Stimulated activated CD4-positive, alpha-beta T cell treated with anti-CD3 and anti-CD28 coated beads, Interleukin-12 subunit alpha, Interleukin-12 subunit beta, amount 100 ng/mL, for 4 hours (primary cell): ENCODE measurements at regions not wholly inside any gene's neighbourhood (a gene's known extent, or its start where the extent isn't known, plus 50 kb on each side); places are given as distances from the start of the nearest gene placed in this dataset.
"Not testable (repeated sequence)": the region's sequence is repeated elsewhere in the genome, so short reads cannot be mapped to it uniquely, and the experiment has no call there.

Experiments used
- DNase-seq: peaks from one replicate; pipeline ENCODE4 v3.0.0-alpha.2; 2020

DNA sequence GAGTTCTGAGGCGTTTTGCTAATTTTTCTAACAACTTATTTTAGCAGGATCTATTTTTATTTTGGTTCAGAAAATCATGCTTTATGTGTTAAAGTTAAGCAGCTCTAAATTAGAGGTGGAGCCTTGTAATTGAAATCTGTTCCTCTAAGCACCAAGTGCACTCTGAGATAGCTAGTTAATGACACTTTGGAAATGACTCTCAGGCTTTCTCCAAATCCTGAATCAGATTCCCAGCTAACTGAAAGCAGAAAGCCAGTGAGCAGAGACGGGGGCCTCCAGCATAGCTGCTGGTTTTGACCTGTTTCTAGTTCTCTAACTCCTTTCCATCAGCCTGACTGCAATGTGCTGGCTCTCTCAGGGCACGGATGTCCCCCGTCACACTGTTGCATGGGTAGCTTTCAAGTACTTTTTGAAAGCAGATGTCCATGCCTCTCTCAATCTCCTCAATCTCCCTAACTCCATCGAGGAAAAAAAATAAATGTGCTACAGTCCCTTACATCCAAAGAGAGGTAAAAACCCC lies 326.5 kb downstream of the SATB2 start:
- no peak for DNase-seq

DNA sequence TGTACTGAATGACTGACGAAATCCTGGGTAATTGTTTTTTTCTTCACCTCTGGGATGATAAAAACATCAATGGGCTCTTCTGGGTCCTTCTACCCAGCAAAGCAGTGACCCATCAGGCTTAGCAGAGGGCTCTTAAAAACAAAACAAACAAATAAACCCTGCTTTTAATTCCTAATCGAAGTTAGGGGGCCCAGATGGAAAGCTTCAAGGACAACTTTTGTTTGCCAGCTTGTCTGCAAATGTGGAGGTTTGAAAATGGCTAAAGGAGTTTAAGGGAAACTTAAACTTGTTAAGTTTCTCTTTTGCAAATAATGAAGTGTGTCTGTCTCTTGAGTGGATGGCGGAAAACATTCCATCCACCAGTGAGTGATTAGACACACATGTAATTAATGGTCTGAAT lies 327.2 kb downstream of the SATB2 start:
- no peak for DNase-seq

DNA sequence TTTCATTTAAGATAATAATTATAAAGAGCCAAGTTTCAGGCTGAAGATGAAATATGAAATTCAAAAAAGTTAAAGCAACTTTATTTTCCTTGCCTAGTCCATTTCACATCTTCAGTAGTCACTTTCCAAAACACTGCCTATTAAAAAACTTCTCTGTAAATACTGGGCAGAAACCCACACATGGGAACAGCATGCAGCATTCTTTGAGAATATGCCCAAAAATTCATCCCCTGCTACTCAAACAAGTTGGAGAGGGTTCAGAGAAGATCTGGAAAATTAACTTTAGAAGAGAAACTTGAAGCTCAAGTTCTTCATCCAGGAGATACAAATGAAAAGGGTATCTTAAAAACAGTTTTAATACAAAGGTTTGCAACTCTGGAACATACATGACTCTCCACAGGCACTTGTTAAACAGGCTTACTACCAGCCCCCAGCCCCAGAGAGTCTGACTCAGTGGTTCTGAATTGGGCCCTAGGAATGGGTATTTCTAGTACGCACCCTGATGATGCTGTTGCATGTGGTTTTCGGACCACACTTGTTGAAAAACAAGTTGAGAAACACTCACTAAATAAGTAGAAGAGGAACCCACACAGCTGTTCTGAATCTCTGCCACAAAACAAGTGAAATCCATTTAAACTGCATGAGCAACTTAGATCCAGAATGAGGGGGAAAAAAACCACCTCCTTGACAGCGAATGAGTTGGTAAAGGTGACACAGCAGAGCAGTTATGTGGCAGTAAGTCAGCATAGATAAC lies 329.1 kb downstream of the SATB2 start:
- DNase-seq = no peak

DNA sequence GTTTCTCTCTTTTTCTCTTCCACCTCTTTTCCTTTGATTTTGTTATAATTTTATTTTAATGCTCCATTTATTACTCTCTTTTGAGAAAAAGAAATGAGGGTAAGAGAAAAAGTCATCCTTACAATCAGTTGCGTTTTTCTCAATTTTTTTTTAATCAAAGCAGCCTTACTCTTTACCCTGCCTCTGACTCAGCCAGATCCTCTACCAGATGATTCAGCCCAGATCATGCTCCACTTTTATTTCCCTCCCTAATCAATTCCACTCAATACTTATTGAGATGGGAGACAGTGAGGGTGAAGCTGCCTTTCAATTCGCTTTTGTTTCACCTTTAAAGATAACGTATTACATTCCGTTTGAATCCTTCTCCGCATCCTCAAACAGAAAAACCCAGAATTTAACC lies 337.9 kb downstream of the SATB2 start:
- no peak for DNase-seq

DNA sequence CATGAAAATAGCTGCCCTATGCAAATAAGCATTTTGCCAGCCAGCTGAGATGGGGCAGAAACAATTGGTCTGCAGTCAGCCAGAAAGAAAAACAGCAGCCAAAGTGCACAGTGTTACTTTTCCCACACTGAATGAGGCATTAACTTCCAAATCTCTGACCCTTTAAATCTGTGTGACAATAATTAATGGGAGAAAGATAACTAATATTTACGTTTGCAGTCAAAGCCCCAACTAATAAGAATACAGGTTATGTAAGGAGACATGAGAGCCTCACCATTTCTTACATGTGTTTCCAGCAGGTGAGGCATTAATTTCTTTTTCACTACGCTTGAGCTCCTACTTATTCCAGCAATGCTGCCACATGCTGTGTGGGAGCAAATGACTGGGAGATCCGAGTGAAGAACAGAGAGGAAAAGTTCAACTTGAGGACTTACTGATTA lies 339.0 kb downstream of the SATB2 start:
- DNase-seq = no peak

DNA sequence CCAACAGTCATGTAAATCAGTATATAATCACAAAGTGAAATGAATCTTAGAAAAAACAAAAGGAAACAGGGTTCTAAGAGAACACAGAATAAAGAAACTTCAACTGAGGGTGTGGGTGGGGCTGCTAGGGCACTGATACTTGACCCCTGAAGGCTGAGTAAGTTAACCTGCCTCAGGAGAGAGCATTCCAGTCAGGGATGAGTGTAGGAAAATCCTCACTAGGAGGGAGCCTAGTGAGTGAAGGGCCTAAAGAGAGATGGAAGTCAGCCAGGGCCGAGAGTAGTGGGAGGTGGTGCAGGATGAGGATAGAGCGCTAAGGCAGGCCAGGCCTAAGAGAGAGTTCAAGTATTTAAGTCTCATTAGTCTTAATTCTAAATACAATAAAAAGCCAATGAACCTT lies 342.6 kb downstream of the SATB2 start:
- no peak for DNase-seq

DNA sequence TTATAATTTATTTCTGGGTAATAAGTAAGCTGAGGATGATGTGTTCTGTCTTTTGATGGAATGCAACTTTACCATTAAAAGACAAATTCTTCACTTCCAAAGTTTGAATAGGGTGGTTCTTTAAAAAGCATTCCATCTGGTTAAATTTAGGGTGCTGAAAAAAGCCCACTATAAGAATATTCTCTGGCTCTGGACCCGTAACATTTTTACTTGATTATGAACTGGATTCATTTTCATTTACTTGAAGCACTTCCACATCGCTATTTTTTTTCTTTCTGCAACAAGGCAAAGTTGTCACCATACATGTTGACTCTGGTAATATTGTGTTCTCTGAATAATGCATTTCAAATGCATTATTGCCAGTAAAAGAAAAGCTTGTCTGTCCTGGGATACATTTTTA lies 344.6 kb downstream of the SATB2 start:
- no peak for DNase-seq

DNA sequence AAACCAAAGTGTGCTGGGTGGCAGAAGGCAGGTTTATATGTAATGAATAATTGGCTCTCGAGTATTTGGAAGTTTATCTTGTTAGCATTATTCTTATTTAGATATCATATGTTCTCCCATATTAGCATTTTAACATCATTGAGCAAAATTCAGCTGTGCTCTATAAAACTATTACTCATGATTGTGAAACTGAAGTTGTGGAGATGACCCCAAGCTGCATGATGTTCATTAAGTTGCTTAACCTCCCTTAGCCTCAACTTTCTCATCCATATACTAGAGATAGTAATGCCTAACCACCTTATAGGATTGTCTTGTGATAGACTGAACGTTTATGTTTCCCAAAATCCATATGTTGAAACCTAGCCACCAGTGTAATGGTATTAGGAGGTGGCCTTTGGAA lies 346.3 kb downstream of the SATB2 start:
- no peak for DNase-seq

DNA sequence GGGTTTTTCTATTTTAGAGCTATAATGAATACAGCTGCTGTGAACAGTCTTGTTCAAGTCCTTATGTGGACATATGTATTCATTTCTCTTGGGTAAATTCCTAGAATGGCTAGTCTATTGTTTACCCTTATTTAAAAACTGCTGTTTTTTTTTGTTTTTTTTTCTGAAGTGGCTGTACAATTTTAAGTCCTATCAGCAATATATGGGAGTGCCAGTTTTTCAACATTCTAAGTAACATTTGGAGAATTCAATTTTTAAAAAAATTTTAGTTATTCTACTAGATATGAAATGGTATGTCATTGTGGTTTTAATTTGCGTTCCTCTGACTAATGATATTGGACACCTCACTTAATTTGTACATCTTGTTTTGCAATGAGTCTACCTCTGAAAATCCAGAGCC lies 349.7 kb downstream of the SATB2 start:
- DNase-seq = no peak

DNA sequence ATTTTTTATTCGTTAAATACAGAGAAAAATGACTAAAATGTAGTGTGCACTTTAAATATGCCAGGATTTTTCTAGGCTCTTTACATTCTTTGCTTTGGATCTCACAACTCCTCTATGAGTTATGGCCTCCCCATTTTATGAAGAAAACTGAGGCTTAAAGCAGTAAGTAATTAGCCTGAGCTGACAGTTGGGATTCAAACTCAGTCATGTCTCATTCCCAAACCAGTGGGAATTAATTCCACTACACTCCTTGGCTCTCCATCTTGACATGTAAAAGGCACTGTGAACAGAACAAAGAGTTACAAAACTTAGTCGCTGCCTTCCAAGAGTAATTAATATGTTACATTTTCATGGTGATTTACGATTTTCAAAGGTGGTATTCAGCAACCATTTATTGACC lies 351.9 kb downstream of the SATB2 start:
- no peak for DNase-seq

DNA sequence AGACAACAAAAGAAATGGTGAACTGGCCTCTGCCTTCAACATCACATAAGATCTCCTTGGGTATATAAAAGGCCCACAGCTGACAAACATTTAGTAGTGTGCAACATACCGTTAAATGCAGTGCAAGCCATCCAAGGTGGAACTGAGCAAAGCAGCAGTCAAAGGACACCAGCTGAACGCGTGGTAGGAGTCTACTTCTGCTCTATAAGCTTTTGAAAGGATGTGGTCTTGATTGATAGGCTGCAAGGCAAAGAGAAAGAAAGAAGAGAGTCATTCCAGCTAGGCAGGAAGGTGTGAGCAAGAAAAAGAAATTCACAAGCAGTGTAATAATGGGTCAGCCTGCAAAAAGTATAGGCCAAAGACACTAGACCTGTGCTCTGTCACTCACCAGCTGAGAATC lies 356.3 kb downstream of the SATB2 start:
- DNase-seq = no peak

DNA sequence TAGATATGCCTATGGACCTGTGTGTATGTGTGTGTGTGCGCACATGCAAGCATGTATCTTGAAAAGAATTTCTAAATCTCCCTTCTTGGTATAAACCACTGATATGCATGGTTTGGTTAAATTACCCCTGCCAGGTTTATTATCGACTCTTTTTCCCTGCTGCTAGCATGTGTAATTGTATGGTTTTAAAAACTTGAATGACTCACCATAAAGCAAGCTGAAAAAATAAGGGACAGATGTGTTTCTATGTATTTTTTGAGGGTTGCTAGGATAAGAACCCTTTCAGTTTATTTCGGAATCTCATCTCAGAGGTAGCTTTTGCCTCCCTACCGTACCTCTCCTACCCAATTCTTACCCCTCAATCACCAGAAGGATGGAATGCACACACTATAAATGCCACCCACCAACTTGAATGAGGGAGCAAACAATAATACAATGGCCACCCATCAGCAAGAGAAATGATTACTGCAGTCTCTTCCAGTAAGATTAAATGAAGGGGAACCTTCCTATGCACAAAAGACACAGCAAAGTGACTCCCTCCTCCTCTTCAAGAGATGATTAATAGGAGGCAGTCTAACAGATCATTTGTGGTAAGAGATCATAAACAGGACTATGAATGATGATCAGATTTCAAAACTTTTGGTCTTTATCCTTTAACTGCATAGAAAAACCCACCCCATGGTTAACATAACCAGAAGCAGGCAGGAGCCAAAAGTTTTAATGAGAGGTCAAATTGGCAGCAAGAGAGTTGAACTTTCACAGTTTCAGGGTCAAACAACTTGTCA lies 357.2 kb downstream of the SATB2 start:
- no peak for DNase-seq

DNA sequence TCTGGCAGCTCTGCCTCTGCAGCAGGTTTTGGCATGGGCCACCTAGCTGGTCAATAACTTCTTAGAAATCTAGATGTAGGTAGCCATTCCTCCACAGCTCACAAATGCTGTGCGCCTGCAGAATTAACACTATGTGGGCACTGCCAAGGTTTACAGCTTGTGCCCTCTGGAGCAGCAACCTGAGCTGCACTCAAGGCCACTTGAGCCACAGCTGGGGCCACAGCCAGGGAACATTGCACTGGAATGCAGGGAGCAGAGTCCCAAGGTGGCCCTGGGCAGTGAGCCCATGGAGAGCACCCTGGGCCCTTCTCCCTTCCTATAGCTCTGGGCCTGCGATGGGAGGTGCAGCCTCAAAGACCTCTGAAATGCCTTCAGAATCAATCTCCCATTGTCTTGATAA lies 365.3 kb downstream of the SATB2 start:
- no peak for DNase-seq

DNA sequence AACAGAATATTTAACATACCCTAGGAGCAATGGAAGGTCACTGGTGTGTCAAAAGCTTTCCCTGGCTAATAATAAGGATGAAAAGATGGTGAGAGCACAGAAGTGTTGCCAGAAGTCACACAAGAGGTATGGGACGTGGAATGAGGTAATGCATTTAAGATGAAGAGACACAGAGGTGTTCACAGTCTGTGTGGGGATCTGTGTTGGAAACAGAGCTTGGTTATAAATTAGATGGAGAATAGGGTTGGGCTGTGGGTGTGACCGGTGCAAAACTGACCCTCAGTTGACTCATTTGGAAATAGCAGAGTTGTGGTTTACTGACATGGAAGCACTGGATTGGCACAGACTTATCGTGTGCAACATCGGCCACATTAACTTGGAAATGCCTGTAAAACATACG lies 372.5 kb downstream of the SATB2 start:
- DNase-seq = no peak

DNA sequence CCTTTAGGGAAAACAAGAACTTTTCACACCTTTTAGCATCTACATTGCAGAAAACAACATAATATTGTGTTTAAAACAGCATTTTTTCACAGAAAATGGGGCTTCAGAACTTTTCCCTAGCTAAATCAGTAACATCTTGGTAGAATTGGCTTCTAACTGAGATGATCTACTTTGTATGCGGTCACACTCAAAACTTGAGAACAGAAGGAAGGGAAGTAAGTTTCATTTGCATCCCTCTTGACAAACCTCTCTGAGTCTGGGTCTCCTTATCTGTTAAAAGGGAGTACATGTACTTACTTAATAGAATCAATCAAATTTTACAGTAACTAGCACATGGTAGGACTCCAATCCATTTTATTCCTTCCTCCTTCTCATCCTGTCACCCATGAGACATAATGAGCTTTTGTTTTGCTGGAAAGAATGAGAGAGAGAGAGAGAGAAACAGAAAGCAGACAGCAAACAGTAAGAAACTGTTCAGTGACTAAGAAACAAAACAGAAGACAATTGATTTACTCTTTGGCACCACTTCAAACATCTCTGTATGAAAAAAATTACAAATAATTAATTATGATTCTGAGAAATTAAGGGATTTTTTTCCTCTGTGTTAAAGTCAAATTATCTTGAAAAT lies 387.3 kb downstream of the SATB2 start:
- DNase-seq = no peak

DNA sequence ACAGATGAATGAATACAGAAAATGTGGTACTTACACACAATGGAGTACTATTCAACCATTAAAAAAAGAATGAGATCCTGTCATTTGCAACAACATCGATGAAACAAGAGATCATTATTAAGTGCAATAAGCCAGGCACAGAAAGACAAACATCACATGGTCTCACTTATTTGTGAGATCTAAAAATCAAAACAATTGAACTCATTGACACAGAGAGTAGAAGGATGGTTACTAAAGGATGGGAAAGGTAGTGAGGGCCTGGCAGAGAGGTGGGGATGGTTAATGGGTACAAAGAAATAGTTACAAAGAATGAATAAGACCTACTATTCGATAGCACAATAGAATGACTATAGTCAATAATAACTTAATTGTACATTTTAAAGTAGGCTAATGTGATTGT lies 393.5 kb downstream of the SATB2 start:
- no peak for DNase-seq

DNA sequence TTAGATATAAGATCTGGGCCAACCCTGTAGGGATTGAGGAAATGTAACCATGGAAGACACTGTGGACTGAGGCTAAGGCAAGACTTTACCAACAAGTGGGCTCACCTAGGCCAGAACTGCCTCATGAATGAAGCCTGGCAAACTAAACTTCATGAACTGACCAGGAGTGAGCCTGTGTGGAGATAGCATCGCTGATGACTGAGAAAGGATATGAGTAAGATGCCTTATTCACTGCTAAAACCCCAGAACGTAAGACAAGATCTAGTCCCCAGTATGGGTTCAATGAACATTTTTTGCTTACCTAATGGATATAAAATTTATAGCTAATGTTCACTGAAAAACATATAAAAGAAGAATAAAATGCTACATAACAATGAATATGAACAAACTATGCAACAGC lies 399.8 kb downstream of the SATB2 start:
- DNase-seq = no peak

DNA sequence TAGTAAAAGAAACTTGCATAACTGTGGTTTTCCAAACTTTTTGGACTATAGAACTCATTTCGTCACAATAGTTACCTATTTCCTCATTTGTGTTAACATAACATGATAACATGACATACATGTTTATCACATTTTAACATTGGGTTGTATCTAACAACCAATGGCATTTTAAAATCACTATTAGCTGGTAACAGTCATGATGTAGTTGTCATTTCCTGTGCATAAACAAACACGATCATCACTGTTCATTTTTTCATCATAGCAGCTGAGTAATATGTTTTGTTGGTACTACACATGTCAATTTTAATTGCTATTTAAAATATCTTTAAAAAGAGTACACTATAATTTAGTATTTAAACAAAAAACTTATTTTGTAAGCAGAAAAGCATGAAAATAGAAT lies 402.4 kb downstream of the SATB2 start:
- no peak for DNase-seq

DNA sequence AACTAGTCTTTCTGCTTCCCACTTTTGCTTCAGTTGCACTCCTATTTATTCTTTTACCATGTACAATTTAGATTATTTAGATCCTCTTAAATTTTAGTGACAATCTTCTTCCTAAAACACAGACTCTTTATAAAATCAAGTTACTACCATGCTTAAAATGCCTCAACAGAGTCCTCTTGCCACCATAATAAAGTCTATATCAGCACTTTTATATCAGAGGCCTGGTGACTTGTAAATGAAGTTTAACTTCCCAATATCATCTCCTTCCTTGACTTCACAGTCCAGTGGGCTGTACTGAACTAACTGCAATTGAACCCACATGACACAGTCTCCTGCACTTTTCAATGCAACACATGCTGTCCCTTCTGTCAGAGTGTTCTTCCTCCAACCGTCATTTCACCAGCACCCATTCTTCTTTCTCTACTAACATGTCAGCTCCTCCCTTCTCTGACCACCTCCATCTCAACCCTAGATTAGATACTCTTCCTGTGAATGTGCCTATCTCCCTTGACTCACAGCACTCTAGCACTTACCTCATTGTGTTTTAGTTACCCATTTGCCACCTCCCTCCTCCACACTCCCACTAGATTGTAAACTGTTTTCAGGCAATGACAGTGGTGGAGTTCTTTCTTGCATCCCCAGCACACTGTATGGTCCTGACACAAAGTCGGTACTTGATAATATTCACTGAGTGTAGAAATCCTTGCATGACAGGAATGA lies 414.9 kb downstream of the SATB2 start:
- DNase-seq = no peak

DNA sequence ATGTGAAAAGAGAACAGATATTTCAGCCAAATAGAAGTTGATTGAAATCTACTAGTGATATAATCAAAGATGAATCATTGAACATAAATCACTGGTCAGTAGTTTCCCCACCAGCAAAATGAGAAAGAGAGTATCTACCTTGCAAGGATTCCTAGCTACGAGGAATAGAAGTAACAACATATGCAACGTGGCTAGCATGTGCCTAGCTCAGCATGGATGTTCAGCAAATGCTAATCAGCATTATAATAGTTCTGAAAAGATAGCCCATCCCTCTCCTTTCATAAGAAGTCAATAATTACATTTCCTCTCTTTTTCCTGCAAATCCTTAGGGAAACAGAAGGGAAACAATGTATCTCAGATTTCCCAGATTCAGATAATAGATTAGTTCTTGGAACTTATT lies 417.2 kb downstream of the SATB2 start:
- DNase-seq = no peak

DNA sequence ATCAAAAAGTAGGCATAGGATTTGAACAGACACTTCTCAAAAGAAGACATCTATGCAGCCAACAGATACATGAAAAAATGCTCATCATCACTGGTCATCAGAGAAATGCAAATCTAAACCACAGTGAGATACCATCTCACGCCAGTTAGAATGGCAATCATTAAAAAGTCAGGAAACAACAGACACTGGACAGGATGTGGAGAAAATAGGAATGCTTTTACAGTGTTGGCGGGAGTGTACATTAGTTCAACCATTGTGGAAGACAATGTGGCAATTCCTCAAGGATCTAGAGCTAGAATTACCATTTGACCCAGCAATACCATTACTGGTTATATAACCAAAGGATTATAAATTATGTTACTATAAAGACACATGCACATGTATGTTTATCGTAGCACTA lies 424.0 kb downstream of the SATB2 start:
- not testable (repeated sequence) for DNase-seq

DNA sequence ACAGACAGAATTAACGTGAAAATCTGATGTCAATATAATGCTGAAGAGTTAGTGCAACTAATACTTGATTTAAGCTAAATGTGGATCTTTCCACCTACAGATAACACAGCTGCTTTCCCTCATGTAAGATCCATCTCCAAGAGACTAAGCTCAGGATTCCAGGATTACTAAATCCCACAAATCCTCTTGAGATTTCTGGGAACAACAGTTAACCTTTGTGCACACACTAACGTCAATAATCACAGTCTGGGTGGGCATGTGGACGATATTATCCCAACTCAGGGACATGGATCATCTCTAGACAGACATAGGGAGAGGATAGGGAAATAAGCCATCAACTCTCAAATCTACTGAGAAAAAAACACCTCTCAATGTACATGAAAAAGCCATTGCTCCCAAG lies 432.6 kb downstream of the SATB2 start:
- DNase-seq = no peak

DNA sequence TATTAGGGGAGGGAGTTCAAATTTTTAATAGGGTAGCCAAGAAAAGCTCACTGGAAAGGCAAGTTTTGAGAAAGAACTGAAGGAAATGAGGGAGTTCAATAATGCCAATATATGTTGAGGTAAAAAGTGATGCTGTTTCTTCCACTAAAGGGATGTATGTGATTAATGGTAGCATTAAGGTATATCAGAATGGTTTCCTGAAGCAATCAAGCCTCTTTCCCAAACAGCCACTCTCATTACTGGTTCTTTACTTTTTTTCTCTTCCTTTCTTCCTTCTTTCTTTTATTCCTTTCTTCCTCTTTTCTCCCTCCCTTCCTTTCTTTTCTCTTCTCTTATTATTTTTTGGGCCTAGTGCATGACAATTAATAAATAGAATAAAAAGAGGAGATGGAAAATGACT lies 433.5 kb downstream of the SATB2 start:
- DNase-seq = no peak
